K562 (cell line): ENCODE measurements at regions not wholly inside any gene's neighbourhood (a gene's known extent, or its start where the extent isn't known, plus 50 kb on each side); places are given as distances from the start of the nearest gene placed in this dataset.
A peak's percentile ranks its signal among the peaks of the same experiment; 100 is the strongest.

Experiments
- ATAC-seq: fragments of 200-7000 bp; cut with Tn5 transposase; 3 replicates; pipeline ENCODE4 v1.9.1; 2020; ENCODE audit warnings: moderate library complexity
- BruUV-seq: library from RNA; stranded (reverse); fragments of 400-500 nt; replicated peaks from 2 replicates; lab custom pipeline; 2021; lab: Mats Ljungman, UMichigan
- CTCF ChIA-PET: fragments of 300-600 bp; formaldehyde crosslinking; extraction: SDS; loops from one replicate; lab custom pipeline; 2021; ENCODE audit warnings: low intra/inter-chr PET ratio; lab: Yijun Ruan, JAX
- POLR2A ChIA-PET: fragments of 300-600, 350-650 bp; sonication (Branson Sonifier 250); formaldehyde crosslinking; extraction: SDS; loops from one replicate; lab custom pipeline; 2021; ENCODE audit warnings: antibody characterized with exemption, inconsistent platforms; lab: Yijun Ruan, JAX
- DNase-seq, 4 experiments: peaks; one replicate each; pipeline versions ENCODE4 v3.0.0 to v3.0.0-alpha.2; 2011 to 2018; ENCODE audit warnings: low spot score in 3 of 4, mixed read lengths in 3 of 4; ENCODE audit errors: extremely low read depth in 1 of 4
- FAIRE-seq: peaks from 2 replicates; lab custom pipeline; 2011; peaks lifted over from hg19 to GRCh38; lab: Jason Lieb, UNC
- H2AFZ ChIP-seq: 2 replicates; pipeline ENCODE4 v1.6.0; 2011; ENCODE audit warnings: low read depth, low read length, control low read depth, inconsistent platforms
- H3K27ac ChIP-seq: fragments of 200-600 bp; 3 replicates; pipeline ENCODE4 v1.8.0; 2011; ENCODE audit warnings: low read depth, mild to moderate bottlenecking, control low read depth, inconsistent platforms, low read length, moderate library complexity, mixed read lengths; ENCODE audit errors: extremely low read depth
- H3K27me3 ChIP-seq, 2 experiments: fragments of 300-600 bp in 1 of 2; 2 replicates in 1 of 2; 3 replicates in 1 of 2; pipeline versions ENCODE4 v1.6.0 to v1.8.0; 2011; ENCODE audit warnings: inconsistent platforms in 2 of 2, low read length in 2 of 2, mild to moderate bottlenecking in 1 of 2, mixed read lengths in 1 of 2, moderate library complexity in 1 of 2; ENCODE audit not compliant: control insufficient read depth in 2 of 2, insufficient read depth in 2 of 2
- H3K36me3 ChIP-seq: fragments of 300-600 bp; 3 replicates; pipeline ENCODE4 v1.8.0; 2011; ENCODE audit warnings: mild to moderate bottlenecking, low read length, inconsistent platforms; ENCODE audit not compliant: control insufficient read depth, insufficient read depth
- H3K4me1 ChIP-seq, 2 experiments: fragments of 200-600 bp in 1 of 2; replicated peaks in 1 of 2; 2 replicates in 1 of 2; 3 replicates in 1 of 2; pipeline versions ENCODE4 v1.5.1 to v1.8.0; 2011; ENCODE audit warnings: inconsistent platforms in 2 of 2, low read length in 2 of 2, mild to moderate bottlenecking in 1 of 2, mixed read lengths in 1 of 2, moderate library complexity in 1 of 2; ENCODE audit not compliant: control insufficient read depth in 2 of 2, insufficient read depth in 2 of 2
- H3K4me2 ChIP-seq: 2 replicates; pipeline ENCODE4 v1.6.1; 2011; ENCODE audit warnings: low read length, control low read depth, inconsistent platforms, mixed read lengths; ENCODE audit not compliant: insufficient read depth
- H3K4me3 ChIP-seq: fragments of 200-600 bp; sonication (generic), shearing (Covaris generic); 2 replicates; pipeline ENCODE4 v1.5.1; 2016; ENCODE audit warnings: control low read depth, inconsistent platforms
- H3K79me2 ChIP-seq: fragments of 200-600 bp; 3 replicates; pipeline ENCODE4 v1.8.0; 2011; ENCODE audit warnings: low read length, inconsistent platforms; ENCODE audit not compliant: control insufficient read depth, insufficient read depth
- H3K9ac ChIP-seq, 2 experiments: 2 replicates each; pipeline versions ENCODE4 v1.6.0 to v1.6.1; 2011; ENCODE audit warnings: low read depth in 2 of 2, low read length in 2 of 2, control low read depth in 1 of 2, inconsistent platforms in 1 of 2, mild to moderate bottlenecking in 1 of 2, mixed read lengths in 1 of 2; ENCODE audit not compliant: insufficient read depth in 1 of 2
- H3K9me1 ChIP-seq: one replicate; pipeline ENCODE4 v1.6.0; 2011; ENCODE audit warnings: inconsistent platforms, mild to moderate bottlenecking, low read length, moderate library complexity; ENCODE audit not compliant: control insufficient read depth, insufficient read depth
- H3K9me3 ChIP-seq: replicated peaks from 2 replicates; pipeline ENCODE4 v1.5.1; 2011; ENCODE audit warnings: low read depth, low read length, inconsistent platforms; ENCODE audit not compliant: control insufficient read depth, insufficient read depth
- H4K20me1 ChIP-seq: replicated peaks from 2 replicates; pipeline ENCODE4 v1.6.1; 2011; ENCODE audit warnings: low read length, inconsistent platforms, mixed read lengths; ENCODE audit not compliant: control insufficient read depth, insufficient read depth
- FOXK1 ChIP-seq: sonication (generic); formaldehyde crosslinking; IDR thresholded peaks from 2 replicates; pipeline ENCODE4 v1.8.0; 2022; ENCODE audit warnings: missing genetic modification reagents, mild to moderate bottlenecking, borderline replicate concordance
- KLF13 ChIP-seq: fragments of 450-650 bp; IDR thresholded peaks from 2 replicates; pipeline ENCODE4 v1.6.1; 2016; ENCODE audit warnings: missing genetic modification characterization, low read depth, mild to moderate bottlenecking, missing compliant biosample characterization, moderate library complexity, borderline replicate concordance
- NFE2L1 ChIP-seq: fragments of 450-650 bp; IDR thresholded peaks from 2 replicates; pipeline ENCODE4 v1.6.1; 2016; ENCODE audit warnings: missing genetic modification characterization, low read depth, mild to moderate bottlenecking, missing compliant biosample characterization, moderate library complexity, borderline replicate concordance
- ZNF12 ChIP-seq: sonication (generic); formaldehyde crosslinking; IDR thresholded peaks from 2 replicates; pipeline ENCODE4 v1.4.0; 2020; ENCODE audit warnings: mild to moderate bottlenecking, missing genetic modification reagents
- ZNF239 ChIP-seq: fragments of 250-450 bp; sonication (Bioruptor Pico); IDR thresholded peaks from 2 replicates; pipeline ENCODE4 v1.4.0; 2020; ENCODE audit warnings: mild to moderate bottlenecking
- WGBS: fragments of 100-300 bp; shearing (Covaris generic); methylation state at CpG from one replicate; pipeline ENCODE4 v1.1.6; 2016; ENCODE audit warnings: low coverage, mixed read lengths; ENCODE audit not compliant: insufficient coverage; ENCODE audit errors: missing lambda C conversion rate; 5-methylcytosine and 5-hydroxymethylcytosine counted together
- in situ Hi-C: fragments of 300-500 bp; cut with MboI; formaldehyde crosslinking; loops from 4 replicates; pipeline ENCODE4 v1.15.0; 2018; ENCODE audit warnings: inconsistent platforms, mixed read lengths
- intact Hi-C: fragments of 100-400 bp; cut with micrococcal nuclease; formaldehyde crosslinking; loops from 2 replicates; pipeline ENCODE4 v1.14.2; 2022
- TF ChIP-seq, protein P1 (sequence below), 2 experiments: fragments of 450-650 bp; IDR thresholded peaks; 2 replicates each; pipeline ENCODE4 v1.6.1; 2016
- TF ChIP-seq, protein P2 (sequence below), 2 experiments: fragments of 450-650 bp; formaldehyde crosslinking in 1 of 2; IDR thresholded peaks; 2 replicates each; pipeline versions ENCODE4 v1.4.0 to v1.6.1; 2014 to 2020; ENCODE audit warnings: mild to moderate bottlenecking in 2 of 2, borderline replicate concordance in 1 of 2, low read depth in 1 of 2

DNA sequence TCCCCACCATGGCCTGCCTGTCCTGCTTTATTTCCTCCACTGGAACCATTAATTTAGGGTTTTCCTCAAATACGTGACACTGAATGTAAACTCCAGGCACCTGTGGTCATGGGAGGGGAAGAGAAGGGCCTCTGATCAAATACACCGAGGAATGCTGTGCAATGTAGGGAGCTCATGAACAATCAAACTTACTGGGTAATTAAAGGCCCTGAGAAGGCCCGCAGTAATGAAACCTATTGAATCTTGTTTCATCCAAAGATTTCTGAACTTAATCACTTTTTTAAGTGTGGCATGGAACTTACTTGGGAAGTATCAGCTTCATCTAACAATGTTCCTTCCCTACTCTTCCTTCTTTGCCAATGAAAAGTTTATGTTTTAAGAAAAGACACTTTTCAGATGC, 299.8 kb downstream of the MIAT start:
- intact Hi-C loops (no loop called here), in situ Hi-C loops (no loop called here)
- H3K36me3 ChIP-seq, result no peaks in the 10 kb centered on the region
- ChIA-PET CTCF (no interaction called here), POLR2A (no interaction called here)
- no peaks in the 10 kb centered on the region for H3K9me3 ChIP-seq
- H3K4me2 ChIP-seq, result no peak overlapping the region
- no peaks in the 10 kb centered on the region for H3K9me1 ChIP-seq
- FAIRE-seq (no peak), DNase-seq (no peak), ATAC-seq (no peak)
- no peak overlapping the region for H3K9ac ChIP-seq
- H3K27me3 ChIP-seq, result no peaks in the 10 kb centered on the region; a peak in 1 of 5 replicates
- H3K79me2 ChIP-seq, result no peaks in the 10 kb centered on the region
- no peak overlapping the region for H3K4me3 ChIP-seq
- H3K4me1 ChIP-seq, result no peaks in the 10 kb centered on the region
- H4K20me1 ChIP-seq, result no peaks in the 10 kb centered on the region
- H3K27ac ChIP-seq, result no peak overlapping the region
- BruUV-seq, result no TSS peak
- H2AFZ ChIP-seq, result no peak overlapping the region
- TF ChIP-seq ZNF239 (peak; percentile 88), FOXK1 (no peak)
- 0% methylated on average over 3 of the region's 3 CpGs for WGBS

DNA sequence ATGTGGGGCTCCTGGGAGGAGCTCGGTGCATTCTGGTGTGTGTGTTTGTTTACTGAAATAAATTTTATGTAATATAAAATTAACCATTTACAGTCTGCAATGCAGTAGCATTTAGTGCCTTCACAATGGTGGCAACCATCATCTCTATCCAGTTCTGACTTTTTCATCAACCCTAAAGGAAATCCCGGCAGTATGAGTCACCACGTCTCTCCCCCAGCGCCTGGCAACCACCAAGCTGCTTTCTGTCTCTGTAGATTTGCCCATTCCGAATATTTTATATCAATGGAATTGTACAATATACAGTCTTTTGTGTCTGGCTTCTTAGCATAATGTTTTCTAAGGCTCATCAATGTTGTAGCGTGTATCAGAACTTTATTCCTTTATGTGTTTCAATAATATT, 300.5 kb downstream of the MIAT start:
- WGBS, result 0% methylated on average over 6 of the region's 6 CpGs
- no peak overlapping the region for H3K4me3 ChIP-seq
- no peak for ATAC-seq
- no peak overlapping the region for H3K4me2 ChIP-seq
- in situ Hi-C loops (no loop called here), intact Hi-C loops (no loop called here)
- no peak overlapping the region for H3K27ac ChIP-seq
- no peaks in the 10 kb centered on the region for H3K79me2 ChIP-seq
- BruUV-seq, result no TSS peak
- no peaks in the 10 kb centered on the region for H4K20me1 ChIP-seq
- POLR2A ChIA-PET, result no interaction called here
- CTCF ChIA-PET, result no interaction called here
- DNase-seq, result no peak
- H3K36me3 ChIP-seq, result no peaks in the 10 kb centered on the region
- H3K9ac ChIP-seq, result no peak overlapping the region
- no peak overlapping the region for H2AFZ ChIP-seq
- no peaks in the 10 kb centered on the region for H3K9me1 ChIP-seq
- H3K4me1 ChIP-seq, result no peaks in the 10 kb centered on the region
- no peak for FAIRE-seq
- H3K27me3 ChIP-seq, result no peaks in the 10 kb centered on the region; a peak in 1 of 5 replicates
- H3K9me3 ChIP-seq, result no peaks in the 10 kb centered on the region
- TF ChIP-seq ZNF12 (no peak), NFE2L1 (tag) (no peak), KLF13 (tag) (no peak)
- TF ChIP-seq, protein P1, sequence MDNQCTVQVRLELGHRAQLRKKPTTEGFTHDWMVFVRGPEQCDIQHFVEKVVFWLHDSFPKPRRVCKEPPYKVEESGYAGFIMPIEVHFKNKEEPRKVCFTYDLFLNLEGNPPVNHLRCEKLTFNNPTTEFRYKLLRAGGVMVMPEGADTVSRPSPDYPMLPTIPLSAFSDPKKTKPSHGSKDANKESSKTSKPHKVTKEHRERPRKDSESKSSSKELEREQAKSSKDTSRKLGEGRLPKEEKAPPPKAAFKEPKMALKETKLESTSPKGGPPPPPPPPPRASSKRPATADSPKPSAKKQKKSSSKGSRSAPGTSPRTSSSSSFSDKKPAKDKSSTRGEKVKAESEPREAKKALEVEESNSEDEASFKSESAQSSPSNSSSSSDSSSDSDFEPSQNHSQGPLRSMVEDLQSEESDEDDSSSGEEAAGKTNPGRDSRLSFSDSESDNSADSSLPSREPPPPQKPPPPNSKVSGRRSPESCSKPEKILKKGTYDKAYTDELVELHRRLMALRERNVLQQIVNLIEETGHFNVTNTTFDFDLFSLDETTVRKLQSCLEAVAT (IDR thresholded peaks at IDR 0.05), result no peak
- TF ChIP-seq, protein P2, sequence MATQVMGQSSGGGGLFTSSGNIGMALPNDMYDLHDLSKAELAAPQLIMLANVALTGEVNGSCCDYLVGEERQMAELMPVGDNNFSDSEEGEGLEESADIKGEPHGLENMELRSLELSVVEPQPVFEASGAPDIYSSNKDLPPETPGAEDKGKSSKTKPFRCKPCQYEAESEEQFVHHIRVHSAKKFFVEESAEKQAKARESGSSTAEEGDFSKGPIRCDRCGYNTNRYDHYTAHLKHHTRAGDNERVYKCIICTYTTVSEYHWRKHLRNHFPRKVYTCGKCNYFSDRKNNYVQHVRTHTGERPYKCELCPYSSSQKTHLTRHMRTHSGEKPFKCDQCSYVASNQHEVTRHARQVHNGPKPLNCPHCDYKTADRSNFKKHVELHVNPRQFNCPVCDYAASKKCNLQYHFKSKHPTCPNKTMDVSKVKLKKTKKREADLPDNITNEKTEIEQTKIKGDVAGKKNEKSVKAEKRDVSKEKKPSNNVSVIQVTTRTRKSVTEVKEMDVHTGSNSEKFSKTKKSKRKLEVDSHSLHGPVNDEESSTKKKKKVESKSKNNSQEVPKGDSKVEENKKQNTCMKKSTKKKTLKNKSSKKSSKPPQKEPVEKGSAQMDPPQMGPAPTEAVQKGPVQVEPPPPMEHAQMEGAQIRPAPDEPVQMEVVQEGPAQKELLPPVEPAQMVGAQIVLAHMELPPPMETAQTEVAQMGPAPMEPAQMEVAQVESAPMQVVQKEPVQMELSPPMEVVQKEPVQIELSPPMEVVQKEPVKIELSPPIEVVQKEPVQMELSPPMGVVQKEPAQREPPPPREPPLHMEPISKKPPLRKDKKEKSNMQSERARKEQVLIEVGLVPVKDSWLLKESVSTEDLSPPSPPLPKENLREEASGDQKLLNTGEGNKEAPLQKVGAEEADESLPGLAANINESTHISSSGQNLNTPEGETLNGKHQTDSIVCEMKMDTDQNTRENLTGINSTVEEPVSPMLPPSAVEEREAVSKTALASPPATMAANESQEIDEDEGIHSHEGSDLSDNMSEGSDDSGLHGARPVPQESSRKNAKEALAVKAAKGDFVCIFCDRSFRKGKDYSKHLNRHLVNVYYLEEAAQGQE (IDR thresholded peaks at IDR 0.05; ENCODE audit: borderline replicate concordance), result no peak
- TF ChIP-seq, protein P2 (CRISPR knock-in tag; IDR thresholded peaks at IDR 0.05; ENCODE audit: low read depth), result no peak
